Bone marrow (tissue), 2 donors: ENCODE measurements at regions not wholly inside any gene's neighbourhood (a gene's known extent, or its start where the extent isn't known, plus 50 kb on each side); places are given as distances from the start of the nearest gene placed in this dataset.

Experiments
- DNase-seq, 2 donors: peaks; one replicate each; lab custom pipeline; 2025; lab: John Stamatoyannopoulos, UW

GRCh38 chr11:69997352-69997751 is 80.8 kb upstream of the ANO1 start:
- no peak for DNase-seq

- no peak for DNase-seq
Observed at GRCh38 chr11:69999721-70000120, 78.4 kb upstream of the ANO1 start.

- DNase-seq, result no peak
Observed at GRCh38 chr11:70000228-70000627, 77.9 kb upstream of the ANO1 start.

GRCh38 chr11:70001246-70001645 is 76.9 kb upstream of the ANO1 start:
- no peak for DNase-seq

- DNase-seq, result no peak
Observed at GRCh38 chr11:70002433-70002832, 75.7 kb upstream of the ANO1 start.

- no peak for DNase-seq
Observed at GRCh38 chr11:70005107-70005818, 72.9 kb upstream of the ANO1 start.

GRCh38 chr11:70007796-70008195 is 70.3 kb upstream of the ANO1 start:
- no peak for DNase-seq

- no peak for DNase-seq
Observed at GRCh38 chr11:70010774-70011173, 67.3 kb upstream of the ANO1 start.

- DNase-seq, result no peak
Observed at GRCh38 chr11:70012134-70012733, 65.9 kb upstream of the ANO1 start.

GRCh38 chr11:70014291-70014690 is 63.8 kb upstream of the ANO1 start:
- DNase-seq, result no peak

- DNase-seq, result no peak
Observed at GRCh38 chr11:70016666-70017367, 61.3 kb upstream of the ANO1 start.

GRCh38 chr11:70018816-70019215 is 59.3 kb upstream of the ANO1 start:
- DNase-seq, result no peak

- no peak for DNase-seq
Observed at GRCh38 chr11:70019576-70020011, 58.5 kb upstream of the ANO1 start.

GRCh38 chr11:70020336-70021214 is 57.5 kb upstream of the ANO1 start:
- no peak for DNase-seq

- no peak for DNase-seq
Observed at GRCh38 chr11:70021586-70021985, 56.5 kb upstream of the ANO1 start.

GRCh38 chr11:70024036-70024772 is 53.9 kb upstream of the ANO1 start:
- no peak for DNase-seq

- no peak for DNase-seq
Observed at GRCh38 chr11:70024773-70025045, 53.4 kb upstream of the ANO1 start.

- DNase-seq, result no peak
Observed at GRCh38 chr11:70025308-70025707, 52.8 kb upstream of the ANO1 start.

GRCh38 chr11:70026012-70026411 is 52.1 kb upstream of the ANO1 start:
- no peak for DNase-seq

- DNase-seq, result no peak
Observed at GRCh38 chr11:70026726-70027125, 51.4 kb upstream of the ANO1 start.

GRCh38 chr11:70027451-70027850 is 50.7 kb upstream of the ANO1 start:
- no peak for DNase-seq
